ENCODE measurements at regions not wholly inside any gene's neighbourhood (a gene's known extent, or its start where the extent isn't known, plus 50 kb on each side); places are given as distances from the start of the nearest gene placed in this dataset.
"Not testable (repeated sequence)": the region's sequence is repeated elsewhere in the genome, so short reads cannot be mapped to it uniquely, and the experiment has no call there.

GRCh38 chr5:12586406-12586805, 682.2 kb upstream of the CTNND2 start:
- no peak overlapping the region for H3K27ac Mint-ChIP-seq
- no peak overlapping the region for H3K4me3 Mint-ChIP-seq
- H3K9me3 Mint-ChIP-seq: peaks cover 3% of the 10 kb centered on the region
- POLR2A ChIA-PET: no interaction called here
- no peaks in the 10 kb centered on the region for H3K36me3 Mint-ChIP-seq (ENCODE audit: low read depth)
- CTCF ChIA-PET: no interaction called here
- H3K27me3 Mint-ChIP-seq: no peaks in the 10 kb centered on the region
- TF ChIP-seq, protein P1, sequence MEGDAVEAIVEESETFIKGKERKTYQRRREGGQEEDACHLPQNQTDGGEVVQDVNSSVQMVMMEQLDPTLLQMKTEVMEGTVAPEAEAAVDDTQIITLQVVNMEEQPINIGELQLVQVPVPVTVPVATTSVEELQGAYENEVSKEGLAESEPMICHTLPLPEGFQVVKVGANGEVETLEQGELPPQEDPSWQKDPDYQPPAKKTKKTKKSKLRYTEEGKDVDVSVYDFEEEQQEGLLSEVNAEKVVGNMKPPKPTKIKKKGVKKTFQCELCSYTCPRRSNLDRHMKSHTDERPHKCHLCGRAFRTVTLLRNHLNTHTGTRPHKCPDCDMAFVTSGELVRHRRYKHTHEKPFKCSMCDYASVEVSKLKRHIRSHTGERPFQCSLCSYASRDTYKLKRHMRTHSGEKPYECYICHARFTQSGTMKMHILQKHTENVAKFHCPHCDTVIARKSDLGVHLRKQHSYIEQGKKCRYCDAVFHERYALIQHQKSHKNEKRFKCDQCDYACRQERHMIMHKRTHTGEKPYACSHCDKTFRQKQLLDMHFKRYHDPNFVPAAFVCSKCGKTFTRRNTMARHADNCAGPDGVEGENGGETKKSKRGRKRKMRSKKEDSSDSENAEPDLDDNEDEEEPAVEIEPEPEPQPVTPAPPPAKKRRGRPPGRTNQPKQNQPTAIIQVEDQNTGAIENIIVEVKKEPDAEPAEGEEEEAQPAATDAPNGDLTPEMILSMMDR (IDR thresholded peaks at IDR 0.05): no peak
- intact Hi-C loops (cut with micrococcal nuclease): no loop called here
- DNase-seq: no peak
- ATAC-seq (ENCODE audit: low read depth): no peak
- H3K4me1 Mint-ChIP-seq: no peaks in the 10 kb centered on the region

- intact Hi-C loops (cut with micrococcal nuclease); H3K4me1 Mint-ChIP-seq; H3K9me3 Mint-ChIP-seq; DNase-seq; ATAC-seq (ENCODE audit: low read depth); H3K36me3 Mint-ChIP-seq (ENCODE audit: low read depth); H3K27me3 Mint-ChIP-seq; H3K27ac Mint-ChIP-seq; H3K4me3 Mint-ChIP-seq; POLR2A ChIA-PET; CTCF ChIA-PET: not testable (repeated sequence)
Observed at GRCh38 chr5:12578803-12579202, 674.6 kb upstream of the CTNND2 start.

DNA sequence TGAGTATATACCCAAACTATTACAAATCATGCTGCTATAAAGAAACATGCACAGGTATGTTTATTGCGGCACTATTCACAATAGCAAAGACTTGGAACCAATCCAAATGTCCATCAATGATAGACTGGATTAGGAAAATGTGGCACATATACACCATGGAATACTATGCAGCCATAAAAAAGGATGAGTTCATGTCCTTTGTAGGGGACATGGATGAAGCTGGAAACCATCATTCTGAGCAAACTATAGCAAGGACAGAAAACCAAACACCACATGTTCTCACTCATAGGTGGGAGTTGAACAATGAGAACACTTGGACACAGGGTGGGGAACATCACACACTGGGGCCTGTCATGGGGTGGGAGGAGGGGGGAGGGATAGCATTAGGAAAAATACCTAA, 672.7 kb upstream of the CTNND2 start:
- H3K9me3 Mint-ChIP-seq; DNase-seq; H3K36me3 Mint-ChIP-seq (ENCODE audit: low read depth); H3K27me3 Mint-ChIP-seq; ATAC-seq (ENCODE audit: low read depth); H3K4me1 Mint-ChIP-seq; CTCF ChIA-PET; intact Hi-C loops (cut with micrococcal nuclease); H3K4me3 Mint-ChIP-seq; POLR2A ChIA-PET; H3K27ac Mint-ChIP-seq: not testable (repeated sequence)

- DNase-seq; ATAC-seq (ENCODE audit: low read depth); H3K4me1 Mint-ChIP-seq; intact Hi-C loops (cut with micrococcal nuclease); H3K36me3 Mint-ChIP-seq (ENCODE audit: low read depth); POLR2A ChIA-PET; H3K27me3 Mint-ChIP-seq; H3K4me3 Mint-ChIP-seq; CTCF ChIA-PET; H3K27ac Mint-ChIP-seq; H3K9me3 Mint-ChIP-seq: not testable (repeated sequence)
Observed at GRCh38 chr5:12574298-12575093, 670.2 kb upstream of the CTNND2 start.

- CTCF ChIA-PET; H3K9me3 Mint-ChIP-seq; DNase-seq; ATAC-seq (ENCODE audit: low read depth); POLR2A ChIA-PET; H3K4me1 Mint-ChIP-seq; H3K4me3 Mint-ChIP-seq; intact Hi-C loops (cut with micrococcal nuclease); H3K36me3 Mint-ChIP-seq (ENCODE audit: low read depth); H3K27ac Mint-ChIP-seq; H3K27me3 Mint-ChIP-seq: not testable (repeated sequence)
Observed at GRCh38 chr5:12573916-12574297, 669.7 kb upstream of the CTNND2 start.

DNA sequence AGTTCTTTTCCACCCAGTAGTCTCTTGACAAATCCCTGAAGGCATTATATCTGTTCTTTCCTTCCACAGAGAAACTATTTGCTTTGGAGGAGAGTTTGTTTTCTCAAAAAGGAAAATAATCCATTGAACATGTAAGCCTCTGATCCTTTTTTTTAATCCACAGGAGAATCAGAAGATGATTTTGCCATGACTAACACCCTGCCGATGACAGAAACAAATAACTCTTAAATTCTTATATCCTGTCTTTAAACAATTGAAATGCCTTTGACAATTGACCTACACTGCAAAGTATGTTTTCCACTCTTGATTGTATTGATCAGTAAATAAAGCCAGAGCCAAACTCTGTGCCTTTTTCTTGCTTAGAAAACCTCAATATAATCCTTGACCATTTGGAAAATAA, 666.4 kb upstream of the CTNND2 start:
- TF ChIP-seq, protein P1 (IDR thresholded peaks at IDR 0.05): no peak
- no peak for ATAC-seq (ENCODE audit: low read depth)
- Mint-ChIP-seq H3K9me3 (no peaks in the 10 kb centered on the region), H3K4me3 (no peak overlapping the region), H3K4me1 (no peaks in the 10 kb centered on the region), H3K27ac (no peak overlapping the region), H3K27me3 (no peaks in the 10 kb centered on the region), H3K36me3 (ENCODE audit: low read depth) (no peaks in the 10 kb centered on the region)
- ChIA-PET CTCF (no interaction called here), POLR2A (no interaction called here)
- intact Hi-C loops (cut with micrococcal nuclease): no loop called here
- DNase-seq: no peak

- H3K36me3 Mint-ChIP-seq (ENCODE audit: low read depth): no peaks in the 10 kb centered on the region
- DNase-seq (no peak), ATAC-seq (ENCODE audit: low read depth) (no peak)
- H3K4me1 Mint-ChIP-seq: no peaks in the 10 kb centered on the region
- no peak overlapping the region for H3K27ac Mint-ChIP-seq
- CTCF ChIA-PET: no interaction called here
- TF ChIP-seq, protein P1 (IDR thresholded peaks at IDR 0.05): no peak
- H3K9me3 Mint-ChIP-seq: peaks cover 5% of the 10 kb centered on the region
- H3K4me3 Mint-ChIP-seq: no peak overlapping the region
- POLR2A ChIA-PET: no interaction called here
- H3K27me3 Mint-ChIP-seq: no peaks in the 10 kb centered on the region
- intact Hi-C loops (cut with micrococcal nuclease): no loop called here
Observed at GRCh38 chr5:12566441-12566840, 662.2 kb upstream of the CTNND2 start.

Measured in activated B cell treated with CpG ODN at 0.5 μM for 24 hours (primary cell).